HEK293 (cell line): ENCODE measurements at regions not wholly inside any gene's neighbourhood (a gene's known extent, or its start where the extent isn't known, plus 50 kb on each side); places are given as distances from the start of the nearest gene placed in this dataset.

ENCODE experiments used
- CTCF ChIA-PET: fragments of 350-600 bp; formaldehyde crosslinking; extraction: SDS; loops from one replicate; lab custom pipeline; 2021; ENCODE audit warnings: antibody characterized with exemption; lab: Yijun Ruan, JAX
- POLR2A ChIA-PET: fragments of 300-600 bp; formaldehyde crosslinking; extraction: SDS; loops from one replicate; lab custom pipeline; 2020; ENCODE audit warnings: antibody characterized with exemption, inconsistent platforms; lab: Yijun Ruan, JAX
- H3K27ac ChIP-seq: fragments of 200-500 bp; sonication (Bioruptor generic); 2 replicates; pipeline ENCODE4 v1.5.1; 2014; ENCODE audit warnings: low read depth, low read length, control low read depth, inconsistent platforms; ENCODE audit errors: extremely low read depth
- H3K36me3 ChIP-seq, 2 experiments: fragments of 200-500 bp in 1 of 2; sonication (Bioruptor generic) in 1 of 2; 1 replicate in 1 of 2; 2 replicates in 1 of 2; pipeline ENCODE4 v1.5.1; 2014 to 2017; ENCODE audit warnings: inconsistent platforms in 2 of 2, low read length in 2 of 2; ENCODE audit not compliant: control insufficient read depth in 2 of 2, insufficient read depth in 1 of 2
- H3K4me1 ChIP-seq: fragments of 200-500 bp; sonication (Bioruptor generic); 2 replicates; pipeline ENCODE4 v1.5.1; 2014; ENCODE audit warnings: mild to moderate bottlenecking, low read length, inconsistent platforms; ENCODE audit not compliant: control insufficient read depth, insufficient read depth
- H3K4me3 ChIP-seq: 2 replicates; pipeline ENCODE4 v1.5.1; 2011; ENCODE audit warnings: low read depth, mild to moderate bottlenecking, control low read depth, low read length, moderate library complexity
- H3K9me3 ChIP-seq: fragments of 200-500 bp; sonication (Bioruptor generic); 2 replicates; pipeline ENCODE4 v1.5.1; 2014; ENCODE audit warnings: low read depth, low read length, inconsistent platforms; ENCODE audit not compliant: control insufficient read depth, insufficient read depth
- HOXC10 ChIP-seq: sonication (generic); formaldehyde crosslinking; IDR thresholded peaks from 2 replicates; pipeline ENCODE4 v1.8.1; 2023; ENCODE audit warnings: mild to moderate bottlenecking, missing genetic modification reagents
- KLF7 ChIP-seq: fragments of 450-650 bp; formaldehyde crosslinking; IDR thresholded peaks from 2 replicates; pipeline ENCODE4 v1.5.1; 2016; ENCODE audit warnings: missing biosample characterization, missing genetic modification characterization, borderline replicate concordance
- OVOL3 ChIP-seq: fragments of 450-650 bp; formaldehyde crosslinking; IDR thresholded peaks from 2 replicates; pipeline ENCODE4 v1.5.1; 2016; ENCODE audit warnings: missing biosample characterization, missing genetic modification characterization
- ZBTB7A ChIP-seq: fragments of 450-650 bp; formaldehyde crosslinking; IDR thresholded peaks from 2 replicates; pipeline ENCODE4 v1.5.1; 2016; ENCODE audit warnings: low read depth, missing biosample characterization, missing genetic modification characterization
- ZBTB8A ChIP-seq: fragments of 450-650 bp; formaldehyde crosslinking; IDR thresholded peaks from 2 replicates; pipeline ENCODE4 v1.5.1; 2016; ENCODE audit warnings: missing biosample characterization, missing genetic modification characterization
- ZNF155 ChIP-seq: fragments of 450-650 bp; formaldehyde crosslinking; IDR thresholded peaks from 2 replicates; pipeline ENCODE4 v1.5.1; 2016; ENCODE audit warnings: missing biosample characterization, missing genetic modification characterization
- ZNF16 ChIP-seq: fragments of 450-650 bp; formaldehyde crosslinking; IDR thresholded peaks from 2 replicates; pipeline ENCODE4 v1.5.1; 2016; ENCODE audit warnings: low read depth, missing biosample characterization, missing genetic modification characterization
- ZNF202 ChIP-seq: fragments of 450-650 bp; formaldehyde crosslinking; IDR thresholded peaks from 2 replicates; pipeline ENCODE4 v1.5.1; 2016; ENCODE audit warnings: missing biosample characterization, missing genetic modification characterization, borderline replicate concordance
- ZNF211 ChIP-seq: fragments of 450-650 bp; formaldehyde crosslinking; IDR thresholded peaks from 2 replicates; pipeline ENCODE4 v1.5.1; 2016; ENCODE audit warnings: low read depth, missing biosample characterization, missing genetic modification characterization
- ZNF221 ChIP-seq: fragments of 450-650 bp; formaldehyde crosslinking; IDR thresholded peaks from 2 replicates; pipeline ENCODE4 v1.5.1; 2017; ENCODE audit warnings: missing biosample characterization, missing genetic modification characterization, borderline replicate concordance
- ZNF248 ChIP-seq: fragments of 450-650 bp; formaldehyde crosslinking; IDR thresholded peaks from 2 replicates; pipeline ENCODE4 v1.5.1; 2017; ENCODE audit warnings: missing biosample characterization, missing genetic modification characterization
- ZNF274 ChIP-seq, 2 experiments: fragments of 200-500 bp in 1 of 2; fragments of 450-650 bp in 1 of 2; sonication (Bioruptor generic) in 1 of 2; formaldehyde crosslinking in 1 of 2; IDR thresholded peaks; 2 replicates each; pipeline versions ENCODE4 v1.5.1 to v1.6.1; 2014 to 2016; ENCODE audit warnings: borderline replicate concordance in 1 of 2, inconsistent platforms in 1 of 2, low read length in 1 of 2, missing biosample characterization in 1 of 2, missing genetic modification characterization in 1 of 2
- ZNF292 ChIP-seq: fragments of 450-650 bp; formaldehyde crosslinking; IDR thresholded peaks from 2 replicates; pipeline ENCODE4 v1.5.1; 2016; ENCODE audit warnings: low read depth, missing biosample characterization, missing genetic modification characterization, borderline replicate concordance
- ZNF350 ChIP-seq: fragments of 450-650 bp; formaldehyde crosslinking; IDR thresholded peaks from 2 replicates; pipeline ENCODE4 v1.5.0; 2017; ENCODE audit warnings: missing biosample characterization, mild to moderate bottlenecking, missing genetic modification characterization
- ZNF404 ChIP-seq: fragments of 450-650 bp; formaldehyde crosslinking; IDR thresholded peaks from 2 replicates; pipeline ENCODE4 v1.5.1; 2017; ENCODE audit warnings: missing biosample characterization, missing genetic modification characterization
- ZNF426 ChIP-seq: fragments of 450-650 bp; formaldehyde crosslinking; IDR thresholded peaks from 2 replicates; pipeline ENCODE4 v1.5.1; 2017; ENCODE audit warnings: missing biosample characterization, missing genetic modification characterization, mild to moderate bottlenecking, inconsistent platforms, moderate library complexity
- ZNF433 ChIP-seq: fragments of 450-650 bp; formaldehyde crosslinking; IDR thresholded peaks from 2 replicates; pipeline ENCODE4 v1.5.1; 2016; ENCODE audit warnings: missing biosample characterization, missing genetic modification characterization, low read depth
- ZNF473 ChIP-seq: fragments of 450-650 bp; formaldehyde crosslinking; IDR thresholded peaks from 2 replicates; pipeline ENCODE4 v1.5.1; 2017; ENCODE audit warnings: missing biosample characterization, missing genetic modification characterization
- ZNF529 ChIP-seq: fragments of 450-650 bp; formaldehyde crosslinking; IDR thresholded peaks from 2 replicates; pipeline ENCODE4 v1.5.1; 2017; ENCODE audit warnings: missing genetic modification characterization, missing biosample characterization; ENCODE audit not compliant: insufficient replicate concordance
- ZNF544 ChIP-seq: fragments of 450-650 bp; formaldehyde crosslinking; IDR thresholded peaks from 2 replicates; pipeline ENCODE4 v1.5.0; 2017; ENCODE audit warnings: missing biosample characterization, missing genetic modification characterization
- ZNF626 ChIP-seq: fragments of 450-650 bp; sonication (Bioruptor Pico); formaldehyde crosslinking; IDR thresholded peaks from 2 replicates; pipeline ENCODE4 v1.5.1; 2018; ENCODE audit warnings: missing biosample characterization, missing genetic modification characterization, inconsistent platforms
- ZNF768 ChIP-seq: fragments of 450-650 bp; formaldehyde crosslinking; IDR thresholded peaks from 2 replicates; pipeline ENCODE4 v1.5.1; 2018; ENCODE audit warnings: missing biosample characterization, mild to moderate bottlenecking, missing genetic modification characterization
- ZSCAN30 ChIP-seq: fragments of 450-650 bp; IDR thresholded peaks from 2 replicates; pipeline ENCODE4 v1.5.1; 2018; ENCODE audit warnings: missing biosample characterization, mild to moderate bottlenecking, missing genetic modification characterization, moderate library complexity
- TF ChIP-seq, protein P1 (sequence below): fragments of 450-650 bp; formaldehyde crosslinking; conservative IDR thresholded peaks from 2 replicates; pipeline ENCODE4 v1.5.1; 2016; ENCODE audit warnings: low read depth, missing biosample characterization, missing genetic modification characterization
- TF ChIP-seq, protein P2 (sequence below): fragments of 450-650 bp; formaldehyde crosslinking; IDR thresholded peaks from 2 replicates; pipeline ENCODE4 v1.5.1; 2016; ENCODE audit warnings: missing biosample characterization, missing genetic modification characterization
- TF ChIP-seq, protein P3 (sequence below): fragments of 450-650 bp; formaldehyde crosslinking; IDR thresholded peaks from 2 replicates; pipeline ENCODE4 v1.5.1; 2016; ENCODE audit warnings: missing biosample characterization, missing genetic modification characterization

DNA sequence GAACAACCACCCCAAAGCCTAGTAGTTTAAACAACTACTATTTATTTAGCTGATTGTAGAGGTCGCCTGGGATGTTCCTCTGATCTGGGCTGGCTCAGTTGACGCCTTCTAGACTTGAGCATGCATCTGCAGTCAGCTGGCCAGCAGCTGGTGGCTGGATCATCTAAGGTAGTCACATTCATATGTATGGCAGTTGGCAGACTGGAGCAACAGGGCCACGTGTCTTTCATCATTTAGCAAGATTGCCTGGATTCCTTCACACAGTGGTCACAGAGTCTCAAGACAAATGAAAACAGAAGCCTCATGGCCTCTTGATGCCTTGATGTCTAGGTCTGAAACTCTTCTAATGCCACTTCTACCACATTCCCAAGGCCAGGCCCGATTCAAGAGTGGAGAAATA lies 220.6 kb upstream of the S100G start:
- Histone ChIP-seq H3K27ac (no peak overlapping the region), H3K36me3 (no peaks in the 10 kb centered on the region), H3K9me3 (no peaks in the 10 kb centered on the region), H3K4me3 (no peak overlapping the region), H3K4me1 (no peaks in the 10 kb centered on the region)
- ChIA-PET CTCF (interaction anchor here (0.6 to 2.0 kb wide), 2 partner anchors 16 to 679 kb away, joined by 3 to 5 read pairs; no protein-coding TSS in a partner anchor), POLR2A (no interaction called here)
- TF ChIP-seq ZNF211 (tag by site-specific recombination) (no peak), OVOL3 (no peak)
- TF ChIP-seq, protein P1, sequence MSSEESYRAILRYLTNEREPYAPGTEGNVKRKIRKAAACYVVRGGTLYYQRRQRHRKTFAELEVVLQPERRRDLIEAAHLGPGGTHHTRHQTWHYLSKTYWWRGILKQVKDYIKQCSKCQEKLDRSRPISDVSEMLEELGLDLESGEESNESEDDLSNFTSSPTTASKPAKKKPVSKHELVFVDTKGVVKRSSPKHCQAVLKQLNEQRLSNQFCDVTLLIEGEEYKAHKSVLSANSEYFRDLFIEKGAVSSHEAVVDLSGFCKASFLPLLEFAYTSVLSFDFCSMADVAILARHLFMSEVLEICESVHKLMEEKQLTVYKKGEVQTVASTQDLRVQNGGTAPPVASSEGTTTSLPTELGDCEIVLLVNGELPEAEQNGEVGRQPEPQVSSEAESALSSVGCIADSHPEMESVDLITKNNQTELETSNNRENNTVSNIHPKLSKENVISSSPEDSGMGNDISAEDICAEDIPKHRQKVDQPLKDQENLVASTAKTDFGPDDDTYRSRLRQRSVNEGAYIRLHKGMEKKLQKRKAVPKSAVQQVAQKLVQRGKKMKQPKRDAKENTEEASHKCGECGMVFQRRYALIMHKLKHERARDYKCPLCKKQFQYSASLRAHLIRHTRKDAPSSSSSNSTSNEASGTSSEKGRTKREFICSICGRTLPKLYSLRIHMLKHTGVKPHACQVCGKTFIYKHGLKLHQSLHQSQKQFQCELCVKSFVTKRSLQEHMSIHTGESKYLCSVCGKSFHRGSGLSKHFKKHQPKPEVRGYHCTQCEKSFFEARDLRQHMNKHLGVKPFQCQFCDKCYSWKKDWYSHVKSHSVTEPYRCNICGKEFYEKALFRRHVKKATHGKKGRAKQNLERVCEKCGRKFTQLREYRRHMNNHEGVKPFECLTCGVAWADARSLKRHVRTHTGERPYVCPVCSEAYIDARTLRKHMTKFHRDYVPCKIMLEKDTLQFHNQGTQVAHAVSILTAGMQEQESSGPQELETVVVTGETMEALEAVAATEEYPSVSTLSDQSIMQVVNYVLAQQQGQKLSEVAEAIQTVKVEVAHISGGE = no peak
- TF ChIP-seq, protein P2, sequence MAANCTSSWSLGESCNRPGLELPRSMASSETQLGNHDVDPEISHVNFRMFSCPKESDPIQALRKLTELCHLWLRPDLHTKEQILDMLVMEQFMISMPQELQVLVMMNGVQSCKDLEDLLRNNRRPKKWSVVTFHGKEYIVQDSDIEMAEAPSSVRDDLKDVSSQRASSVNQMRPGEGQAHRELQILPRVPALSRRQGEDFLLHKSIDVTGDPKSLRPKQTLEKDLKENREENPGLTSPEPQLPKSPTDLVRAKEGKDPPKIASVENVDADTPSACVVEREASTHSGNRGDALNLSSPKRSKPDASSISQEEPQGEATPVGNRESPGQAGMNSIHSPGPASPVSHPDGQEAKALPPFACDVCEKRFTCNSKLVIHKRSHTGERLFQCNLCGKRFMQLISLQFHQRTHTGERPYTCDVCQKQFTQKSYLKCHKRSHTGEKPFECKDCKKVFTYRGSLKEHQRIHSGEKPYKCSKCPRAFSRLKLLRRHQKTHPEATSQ (tag by site-specific recombination) = no peak

DNA sequence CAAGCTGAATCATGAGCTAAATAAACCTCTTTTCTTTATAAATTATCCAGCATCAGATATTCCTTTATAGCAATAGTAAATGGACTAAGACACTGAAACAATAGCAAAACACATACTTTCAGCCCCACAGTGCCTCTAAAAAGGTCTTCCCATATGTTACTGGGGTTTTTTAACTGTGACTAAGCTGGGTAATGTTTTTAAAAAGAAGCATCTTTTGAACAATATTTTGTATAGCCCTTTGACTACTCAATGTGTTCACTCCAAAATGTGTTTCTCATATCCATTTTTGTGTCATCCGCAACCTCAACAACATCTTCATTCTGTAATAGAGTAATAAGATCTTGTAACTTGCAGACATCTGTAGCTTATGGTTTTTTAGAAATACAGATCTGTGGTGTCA lies 218.7 kb upstream of the S100G start:
- Histone ChIP-seq H3K4me1 (no peaks in the 10 kb centered on the region), H3K27ac (no peak overlapping the region), H3K4me3 (no peak overlapping the region), H3K36me3 (no peaks in the 10 kb centered on the region), H3K9me3 (no peaks in the 10 kb centered on the region)
- TF ChIP-seq ZBTB8A (no peak), ZBTB7A (tag by site-specific recombination) (no peak), ZNF544 (tag by site-specific recombination) (no peak), ZSCAN30 (tag by site-specific recombination) (no peak), ZNF404 (tag by site-specific recombination) (no peak), ZNF292 (tag by site-specific recombination) (no peak)
- TF ChIP-seq, protein P3, sequence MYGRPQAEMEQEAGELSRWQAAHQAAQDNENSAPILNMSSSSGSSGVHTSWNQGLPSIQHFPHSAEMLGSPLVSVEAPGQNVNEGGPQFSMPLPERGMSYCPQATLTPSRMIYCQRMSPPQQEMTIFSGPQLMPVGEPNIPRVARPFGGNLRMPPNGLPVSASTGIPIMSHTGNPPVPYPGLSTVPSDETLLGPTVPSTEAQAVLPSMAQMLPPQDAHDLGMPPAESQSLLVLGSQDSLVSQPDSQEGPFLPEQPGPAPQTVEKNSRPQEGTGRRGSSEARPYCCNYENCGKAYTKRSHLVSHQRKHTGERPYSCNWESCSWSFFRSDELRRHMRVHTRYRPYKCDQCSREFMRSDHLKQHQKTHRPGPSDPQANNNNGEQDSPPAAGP = no peak
- POLR2A ChIA-PET = no interaction called here
- CTCF ChIA-PET = interaction anchor here (0.7 kb wide), 1 partner anchor 117 kb away, joined by 3 read pairs; no protein-coding TSS in a partner anchor

DNA sequence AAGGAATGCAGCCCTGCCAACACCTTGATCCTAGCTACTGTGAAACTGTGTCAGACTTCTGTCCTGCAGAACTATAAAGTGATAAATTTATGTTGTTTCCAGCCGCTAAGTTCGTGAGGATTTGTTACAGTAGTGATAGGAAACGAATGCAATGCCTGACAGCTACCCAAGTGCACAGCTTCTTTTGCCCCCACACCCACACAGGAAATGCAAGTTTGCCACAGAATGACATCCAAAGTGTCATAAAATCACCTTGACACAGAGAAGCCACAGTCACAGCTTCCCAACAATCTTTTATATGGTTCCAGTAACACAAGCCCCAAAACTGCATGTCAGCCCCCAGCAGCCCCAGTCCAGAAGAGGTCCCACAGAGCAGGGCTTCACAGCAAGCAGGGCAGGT lies 216.9 kb upstream of the S100G start:
- Histone ChIP-seq H3K9me3 (no peaks in the 10 kb centered on the region), H3K4me3 (no peak overlapping the region), H3K36me3 (no peaks in the 10 kb centered on the region), H3K27ac (no peak overlapping the region), H3K4me1 (no peaks in the 10 kb centered on the region)
- no peak for TF ChIP-seq ZNF768
- no peak for TF ChIP-seq ZNF529 (tag by site-specific recombination)
- TF ChIP-seq ZNF202 (tag by site-specific recombination) = no peak
- TF ChIP-seq ZNF16 (tag by site-specific recombination) = no peak
- no peak for TF ChIP-seq ZNF626
- TF ChIP-seq ZNF274 (IDR thresholded peaks at IDR 0.05; ENCODE audit: low read length) = no peak
- no peak for TF ChIP-seq ZNF274 (tag by site-specific recombination; IDR thresholded peaks at IDR 0.05; ENCODE audit: borderline replicate concordance)
- TF ChIP-seq ZNF350 = no peak
- no peak for TF ChIP-seq ZNF473 (tag by site-specific recombination)
- no peak for TF ChIP-seq HOXC10
- no peak for TF ChIP-seq ZNF221
- no peak for TF ChIP-seq ZNF426 (tag by site-specific recombination)
- no peak for TF ChIP-seq ZNF155 (tag by site-specific recombination)
- TF ChIP-seq KLF7 (tag by site-specific recombination) = no peak
- no peak for TF ChIP-seq ZNF248 (tag by site-specific recombination)
- TF ChIP-seq ZNF433 (tag by site-specific recombination) = no peak
- CTCF ChIA-PET = interaction anchor here (1.7 kb wide), 1 partner anchor 12 kb away, joined by 4 read pairs; no protein-coding TSS in a partner anchor
- POLR2A ChIA-PET = no interaction called here
